CD8-positive, alpha-beta memory T cell (primary cell): ENCODE measurements at regions not wholly inside any gene's neighbourhood (a gene's known extent, or its start where the extent isn't known, plus 50 kb on each side); places are given as distances from the start of the nearest gene placed in this dataset.
"Not testable (repeated sequence)": the region's sequence is repeated elsewhere in the genome, so short reads cannot be mapped to it uniquely, and the experiment has no call there.

ENCODE experiments used
- CTCF ChIA-PET: fragments of 350-600 bp; sonication (Branson Sonifier 250); formaldehyde crosslinking; loops from one replicate; lab custom pipeline; 2021; ENCODE audit warnings: antibody characterized with exemption; lab: Charles Lee
- POLR2A ChIA-PET: fragments of 350-600 bp; sonication (Branson Sonifier 250); formaldehyde crosslinking; loops from one replicate; lab custom pipeline; 2021; ENCODE audit warnings: antibody characterized with exemption; lab: Charles Lee
- DNase-seq, 5 donors: peaks; one replicate each; pipeline versions ENCODE4 v3.0.0 to v3.0.0-alpha.2; 2020 to 2022; ENCODE audit warnings: mixed read lengths in 1 of 5
- H3K27ac ChIP-seq: one replicate; pipeline ENCODE4 v1.7.0; 2013; ENCODE audit warnings: low read depth, mild to moderate bottlenecking, low read length, moderate library complexity
- H3K27me3 ChIP-seq: 2 replicates; pipeline ENCODE4 v1.7.0; 2013; ENCODE audit warnings: low read length, mild to moderate bottlenecking; ENCODE audit not compliant: insufficient read depth, poor library complexity, severe bottlenecking
- H3K36me3 ChIP-seq: 2 replicates; pipeline ENCODE4 v1.7.0; 2013; ENCODE audit warnings: mild to moderate bottlenecking, low read length, moderate library complexity; ENCODE audit not compliant: insufficient read depth
- H3K4me1 ChIP-seq: 2 replicates; pipeline ENCODE4 v1.7.0; 2013; ENCODE audit warnings: mild to moderate bottlenecking, low read length, moderate library complexity; ENCODE audit not compliant: insufficient read depth
- H3K4me3 ChIP-seq: 2 replicates; pipeline ENCODE4 v1.7.0; 2013; ENCODE audit warnings: mild to moderate bottlenecking, low read length
- H3K9me3 ChIP-seq: 2 replicates; pipeline ENCODE4 v1.7.0; 2013; ENCODE audit warnings: mild to moderate bottlenecking, low read length
- H3K27ac Mint-ChIP-seq, 8 donors: one replicate each; pipeline ENCODE4 v1.8.0; 2020 to 2021; ENCODE audit warnings: mixed read lengths in 8 of 8, mild to moderate bottlenecking in 6 of 8, inconsistent platforms in 3 of 8, moderate library complexity in 3 of 8
- H3K27me3 Mint-ChIP-seq, 2 donors: one replicate each; pipeline ENCODE4 v1.8.0; 2020 to 2021; ENCODE audit warnings: mixed read lengths in 2 of 2, mild to moderate bottlenecking in 1 of 2, moderate library complexity in 1 of 2
- H3K36me3 Mint-ChIP-seq, 3 donors: one replicate each; pipeline ENCODE4 v1.8.0; 2020 to 2021; ENCODE audit warnings: mixed read lengths in 3 of 3, inconsistent platforms in 1 of 3, mild to moderate bottlenecking in 1 of 3
- H3K4me1 Mint-ChIP-seq, 3 donors: one replicate each; pipeline ENCODE4 v1.8.0; 2020 to 2021; ENCODE audit warnings: mixed read lengths in 3 of 3, inconsistent platforms in 1 of 3, mild to moderate bottlenecking in 1 of 3
- H3K4me3 Mint-ChIP-seq, 7 donors: one replicate each; pipeline ENCODE4 v1.8.0; 2020 to 2021; ENCODE audit warnings: mixed read lengths in 7 of 7, mild to moderate bottlenecking in 6 of 7, moderate library complexity in 4 of 7, inconsistent platforms in 2 of 7
- H3K9me3 Mint-ChIP-seq, 5 donors: one replicate each; pipeline ENCODE4 v1.8.0; 2020 to 2022; ENCODE audit warnings: mixed read lengths in 5 of 5, mild to moderate bottlenecking in 3 of 5, moderate library complexity in 2 of 5, inconsistent platforms in 1 of 5

GRCh38 chr5:96300976-96301375, 132.1 kb downstream of the PCSK1 start:
- Mint-ChIP-seq H3K27me3 (no peaks in the 10 kb centered on the region), H3K4me1 (no peaks in the 10 kb centered on the region), H3K36me3 (peaks cover 0 to 18% (median 0%) of the 10 kb centered on the region in 3 donors), H3K27ac (no peak overlapping the region), H3K9me3 (peaks cover 9 to 33% (median 22%) of the 10 kb centered on the region in 5 donors), H3K4me3 (no peak overlapping the region)
- Histone ChIP-seq H3K27ac (no peak overlapping the region), H3K27me3 (no peaks in the 10 kb centered on the region), H3K36me3 (no peaks in the 10 kb centered on the region), H3K4me1 (no peaks in the 10 kb centered on the region), H3K9me3 (no peaks in the 10 kb centered on the region), H3K4me3 (no peak overlapping the region)
- POLR2A ChIA-PET = no interaction called here
- no peak for DNase-seq
- CTCF ChIA-PET = no interaction called here

GRCh38 chr5:96297867-96298266, 135.2 kb downstream of the PCSK1 start:
- POLR2A ChIA-PET = no interaction called here
- no peak for DNase-seq
- Histone ChIP-seq H3K27ac (no peak overlapping the region), H3K4me1 (no peaks in the 10 kb centered on the region), H3K9me3 (no peaks in the 10 kb centered on the region), H3K27me3 (no peaks in the 10 kb centered on the region), H3K36me3 (no peaks in the 10 kb centered on the region), H3K4me3 (no peak overlapping the region)
- Mint-ChIP-seq H3K27ac (no peak overlapping the region), H3K4me1 (no peaks in the 10 kb centered on the region), H3K4me3 (no peak overlapping the region), H3K36me3 (peaks cover 0 to 15% (median 0%) of the 10 kb centered on the region in 3 donors), H3K9me3 (peaks cover 3 to 15% (median 12%) of the 10 kb centered on the region in 5 donors), H3K27me3 (peaks cover 0 to 1% of the 10 kb centered on the region in 2 donors)
- CTCF ChIA-PET = no interaction called here

GRCh38 chr5:96297290-96297689, 135.8 kb downstream of the PCSK1 start:
- peaks cover 0 to 10% (median 7%) of the 10 kb centered on the region in 5 donors for H3K9me3 Mint-ChIP-seq
- H3K27me3 Mint-ChIP-seq = peaks cover 3 to 7% of the 10 kb centered on the region in 2 donors
- no peak overlapping the region for H3K4me3 Mint-ChIP-seq
- no peaks in the 10 kb centered on the region for H3K9me3 ChIP-seq
- H3K27ac ChIP-seq = no peak overlapping the region
- no peaks in the 10 kb centered on the region for H3K27me3 ChIP-seq
- no peaks in the 10 kb centered on the region for H3K4me1 Mint-ChIP-seq
- H3K4me3 ChIP-seq = no peak overlapping the region
- ChIA-PET POLR2A (no interaction called here), CTCF (no interaction called here)
- H3K36me3 ChIP-seq = no peaks in the 10 kb centered on the region
- no peaks in the 10 kb centered on the region for H3K4me1 ChIP-seq
- H3K27ac Mint-ChIP-seq = no peak overlapping the region
- peaks cover 0 to 14% (median 0%) of the 10 kb centered on the region in 3 donors for H3K36me3 Mint-ChIP-seq
- no peak for DNase-seq

- Mint-ChIP-seq H3K4me3 (no peak overlapping the region), H3K9me3 (peaks cover 0 to 3% (median 0%) of the 10 kb centered on the region in 5 donors), H3K27ac (no peak overlapping the region), H3K27me3 (peaks cover 4 to 12% of the 10 kb centered on the region in 2 donors), H3K36me3 (peaks cover 0 to 4% (median 0%) of the 10 kb centered on the region in 3 donors), H3K4me1 (no peaks in the 10 kb centered on the region)
- no peak overlapping the region for H3K4me3 ChIP-seq
- no peaks in the 10 kb centered on the region for H3K4me1 ChIP-seq
- no peak for DNase-seq
- H3K27me3 ChIP-seq = no peaks in the 10 kb centered on the region
- no peaks in the 10 kb centered on the region for H3K9me3 ChIP-seq
- CTCF ChIA-PET = no interaction called here
- H3K27ac ChIP-seq = no peak overlapping the region
- POLR2A ChIA-PET = no interaction called here
- H3K36me3 ChIP-seq = no peaks in the 10 kb centered on the region
These were observed 138.2 kb downstream of the PCSK1 start for GRCh38 chr5:96294884-96295202.

GRCh38 chr5:96293966-96294883, 138.8 kb downstream of the PCSK1 start:
- ChIA-PET POLR2A (no interaction called here), CTCF (no interaction called here)
- no peak overlapping the region for H3K27ac ChIP-seq
- Mint-ChIP-seq H3K9me3 (peaks cover 0 to 3% (median 0%) of the 10 kb centered on the region in 5 donors), H3K4me1 (no peaks in the 10 kb centered on the region), H3K27me3 (peaks cover 4 to 12% of the 10 kb centered on the region in 2 donors), H3K36me3 (no peaks in the 10 kb centered on the region), H3K27ac (no peak overlapping the region), H3K4me3 (no peak overlapping the region)
- no peaks in the 10 kb centered on the region for H3K9me3 ChIP-seq
- DNase-seq = no peak
- H3K4me1 ChIP-seq = no peaks in the 10 kb centered on the region
- H3K27me3 ChIP-seq = no peaks in the 10 kb centered on the region
- no peaks in the 10 kb centered on the region for H3K36me3 ChIP-seq
- no peak overlapping the region for H3K4me3 ChIP-seq

- Mint-ChIP-seq H3K4me1 (no peaks in the 10 kb centered on the region), H3K27ac (no peak overlapping the region), H3K27me3 (peaks cover 4 to 12% of the 10 kb centered on the region in 2 donors), H3K4me3 (no peak overlapping the region), H3K9me3 (peaks cover 0 to 3% (median 0%) of the 10 kb centered on the region in 5 donors), H3K36me3 (no peaks in the 10 kb centered on the region)
- Histone ChIP-seq H3K27ac (no peak overlapping the region), H3K4me3 (no peak overlapping the region), H3K9me3 (no peaks in the 10 kb centered on the region), H3K27me3 (no peaks in the 10 kb centered on the region), H3K36me3 (no peaks in the 10 kb centered on the region), H3K4me1 (no peaks in the 10 kb centered on the region)
- ChIA-PET CTCF (no interaction called here), POLR2A (no interaction called here)
- DNase-seq = no peak
These were observed 140.3 kb downstream of the PCSK1 start for GRCh38 chr5:96292582-96293247.

- POLR2A ChIA-PET, H3K4me1 Mint-ChIP-seq, H3K27me3 ChIP-seq, H3K27ac Mint-ChIP-seq, H3K36me3 Mint-ChIP-seq, H3K27ac ChIP-seq, H3K4me3 Mint-ChIP-seq, CTCF ChIA-PET, H3K4me1 ChIP-seq, H3K36me3 ChIP-seq, DNase-seq, H3K9me3 ChIP-seq, H3K9me3 Mint-ChIP-seq, H3K4me3 ChIP-seq: not testable (repeated sequence)
- peaks cover 4 to 12% of the 10 kb centered on the region in 2 donors for H3K27me3 Mint-ChIP-seq
These were observed 143.8 kb downstream of the PCSK1 start for GRCh38 chr5:96289287-96289686.

- H3K4me1 ChIP-seq = no peaks in the 10 kb centered on the region
- POLR2A ChIA-PET = no interaction called here
- no peak overlapping the region for H3K27ac Mint-ChIP-seq
- H3K4me3 ChIP-seq = no peak overlapping the region
- no peak overlapping the region for H3K27ac ChIP-seq
- no peaks in the 10 kb centered on the region for H3K4me1 Mint-ChIP-seq
- CTCF ChIA-PET = no interaction called here
- no peaks in the 10 kb centered on the region for H3K9me3 ChIP-seq
- H3K9me3 Mint-ChIP-seq = peaks cover 0 to 3% (median 0%) of the 10 kb centered on the region in 5 donors
- H3K36me3 Mint-ChIP-seq = no peaks in the 10 kb centered on the region
- H3K27me3 ChIP-seq = no peaks in the 10 kb centered on the region
- DNase-seq = no peak
- no peak overlapping the region for H3K4me3 Mint-ChIP-seq
- H3K36me3 ChIP-seq = no peaks in the 10 kb centered on the region
- peaks cover 4 to 12% of the 10 kb centered on the region in 2 donors for H3K27me3 Mint-ChIP-seq
These were observed 144.2 kb downstream of the PCSK1 start for GRCh38 chr5:96288845-96289185.
